Erythroblast (primary cell): ENCODE measurements at regions not wholly inside any gene's neighbourhood (a gene's known extent, or its start where the extent isn't known, plus 50 kb on each side); places are given as distances from the start of the nearest gene placed in this dataset.

ENCODE experiments used
- GATA1 ChIP-seq: IDR thresholded peaks from 2 replicates; pipeline ENCODE4 v1.6.1; 2011; ENCODE audit warnings: low read depth, mild to moderate bottlenecking, control low read depth, low read length, moderate library complexity
- POLR2A ChIP-seq: IDR thresholded peaks from 2 replicates; pipeline ENCODE4 v1.6.1; 2011; ENCODE audit warnings: mild to moderate bottlenecking, low read length

GRCh38 chr17:53649201-53649600, 173.5 kb upstream of the KIF2B start:
- TF ChIP-seq POLR2A: no peak
- TF ChIP-seq GATA1: no peak
